ENCODE measurements at regions not wholly inside any gene's neighbourhood (a gene's known extent, or its start where the extent isn't known, plus 50 kb on each side); places are given as distances from the start of the nearest gene placed in this dataset.

- TF ChIP-seq CTCF (IDR thresholded peaks at IDR 0.05), result no peak
- TF ChIP-seq POLR2AphosphoS5 (IDR thresholded peaks at IDR 0.05), result no peak
These were observed 291.9 kb upstream of the SGK1 start for GRCh38 chr6:134609716-134610261.
